ENCODE measurements at regions not wholly inside any gene's neighbourhood (a gene's known extent, or its start where the extent isn't known, plus 50 kb on each side); places are given as distances from the start of the nearest gene placed in this dataset.
A peak's percentile ranks its signal among the peaks of the same experiment; 100 is the strongest.

DNA sequence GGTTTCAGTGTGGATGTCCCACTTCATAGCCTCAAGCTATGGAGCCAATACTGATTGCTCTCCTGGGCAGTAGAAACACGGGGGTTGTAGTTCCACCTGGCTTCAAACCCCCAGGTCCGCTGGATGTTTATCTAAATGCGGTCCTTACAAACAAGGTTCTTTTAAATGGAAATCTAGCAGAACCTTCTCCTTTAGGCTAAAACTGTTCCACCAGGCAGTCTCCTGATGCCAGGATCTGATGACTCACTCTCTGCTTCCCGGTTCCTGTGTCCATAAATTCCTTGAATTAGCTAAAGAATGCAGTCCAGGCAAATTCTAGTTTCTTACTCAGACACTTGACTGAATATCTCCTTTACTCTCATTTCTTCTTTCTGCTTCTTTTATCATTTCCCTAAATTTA, 108.4 kb upstream of the FAM3C start:
- Histone ChIP-seq H4K20me1 (ENCODE audit: insufficient read depth) (no peaks in the 10 kb centered on the region), H3K36me3 (ENCODE audit: control insufficient read depth in 1 of 2, insufficient read depth in 2 of 2, low read length in 2 of 2) (peaks cover 0 to 5% of the 10 kb centered on the region in 2 experiments; a peak in 1 of 4 replicates), H3K27me3 (ENCODE audit: insufficient read depth, low read length) (no peaks in the 10 kb centered on the region), H3K9ac (ENCODE audit: low read length) (no peak overlapping the region), H3K9me2 (ENCODE audit: insufficient read depth) (no peaks in the 10 kb centered on the region), H3K27ac (ENCODE audit: low read depth, low read length) (no peak overlapping the region; the same call in 1 of the 2 replicates), H3K9me3 (ENCODE audit: control insufficient read depth in 1 of 2, insufficient read depth in 1 of 2, low read depth in 1 of 2, low read length in 2 of 2) (peaks cover 8 to 30% of the 10 kb centered on the region in 2 experiments; a peak in 2 of 4 replicates), H2AFZ (ENCODE audit: low read depth, low read length, poor library complexity, severe bottlenecking) (peak overlapping the region; percentile 77), H3K4me2 (ENCODE audit: low read length) (peak overlapping the region; percentile 26), H3K4me3 (replicated peaks in 1 of 2; ENCODE audit: low read depth in 1 of 2, low read length in 2 of 2) (no peak overlapping the region), H3K4me1 (ENCODE audit: control insufficient read depth in 1 of 2, insufficient read depth in 2 of 2, low read length in 2 of 2) (peaks cover 4 to 12% of the 10 kb centered on the region in 2 experiments; a peak in 2 of 4 replicates), H3K79me2 (ENCODE audit: insufficient read depth, low read length) (no peaks in the 10 kb centered on the region)
- BruUV-seq (replicated peaks) = no TSS peak
- no peak for TF ChIP-seq ELF1 (IDR thresholded peaks at IDR 0.05; ENCODE audit: borderline replicate concordance, low read depth)
- TF ChIP-seq JUND (IDR thresholded peaks at IDR 0.05) = peak; percentile 40; the same call in 1 of the 2 replicates
- TF ChIP-seq ZFX (IDR thresholded peaks at IDR 0.05) = no peak
- TF ChIP-seq, protein P1, sequence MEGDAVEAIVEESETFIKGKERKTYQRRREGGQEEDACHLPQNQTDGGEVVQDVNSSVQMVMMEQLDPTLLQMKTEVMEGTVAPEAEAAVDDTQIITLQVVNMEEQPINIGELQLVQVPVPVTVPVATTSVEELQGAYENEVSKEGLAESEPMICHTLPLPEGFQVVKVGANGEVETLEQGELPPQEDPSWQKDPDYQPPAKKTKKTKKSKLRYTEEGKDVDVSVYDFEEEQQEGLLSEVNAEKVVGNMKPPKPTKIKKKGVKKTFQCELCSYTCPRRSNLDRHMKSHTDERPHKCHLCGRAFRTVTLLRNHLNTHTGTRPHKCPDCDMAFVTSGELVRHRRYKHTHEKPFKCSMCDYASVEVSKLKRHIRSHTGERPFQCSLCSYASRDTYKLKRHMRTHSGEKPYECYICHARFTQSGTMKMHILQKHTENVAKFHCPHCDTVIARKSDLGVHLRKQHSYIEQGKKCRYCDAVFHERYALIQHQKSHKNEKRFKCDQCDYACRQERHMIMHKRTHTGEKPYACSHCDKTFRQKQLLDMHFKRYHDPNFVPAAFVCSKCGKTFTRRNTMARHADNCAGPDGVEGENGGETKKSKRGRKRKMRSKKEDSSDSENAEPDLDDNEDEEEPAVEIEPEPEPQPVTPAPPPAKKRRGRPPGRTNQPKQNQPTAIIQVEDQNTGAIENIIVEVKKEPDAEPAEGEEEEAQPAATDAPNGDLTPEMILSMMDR (IDR thresholded peaks at IDR 0.05 in 2 of 3, conservative IDR thresholded peaks at IDR 0.05 in 1 of 3; ENCODE audit: borderline replicate concordance in 1 of 3, insufficient read depth in 1 of 3, low read depth in 2 of 3, low read length in 2 of 3) = no peak
- peak; percentile 36; the same call in 1 of the 2 replicates for TF ChIP-seq FOSL1 (IDR thresholded peaks at IDR 0.05; ENCODE audit: low read depth)
- no peak for DNase-seq (ENCODE audit: low read depth, low spot score)
- no peak for ATAC-seq
- ChIA-PET CTCF (no interaction called here), POLR2A (no interaction called here), RAD21 (ENCODE audit: low non-redundant PET in 1 of 2, low total read pairs in 2 of 2, uncharacterized antibody in 2 of 2, unreplicated experiment in 2 of 2) (no interaction called here)
- intact Hi-C loops (cut with micrococcal nuclease) = no loop called here

DNA sequence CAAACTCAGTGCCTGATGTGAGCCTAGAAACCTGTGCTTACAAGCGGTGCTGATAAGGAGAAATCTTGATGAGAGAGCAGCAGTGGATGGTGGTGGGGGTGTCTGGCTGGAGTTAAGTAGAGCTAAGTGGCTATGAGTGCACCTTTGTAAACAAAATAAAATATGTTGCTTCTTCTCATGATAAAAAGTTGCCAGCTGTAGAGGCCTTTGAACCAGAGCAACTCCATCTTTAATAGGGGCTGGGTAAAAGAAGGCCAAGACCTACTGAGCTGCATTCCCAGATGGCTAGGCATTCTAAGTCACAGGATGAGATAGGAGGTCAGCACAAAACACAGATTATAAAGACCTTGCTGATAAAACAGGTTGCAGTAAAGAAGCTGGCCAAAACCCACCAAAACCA, 107.6 kb upstream of the FAM3C start:
- Histone ChIP-seq H3K4me1 (ENCODE audit: control insufficient read depth in 1 of 2, insufficient read depth in 2 of 2, low read length in 2 of 2) (peaks cover 4 to 12% of the 10 kb centered on the region in 2 experiments; a peak in 2 of 4 replicates), H3K9me3 (ENCODE audit: control insufficient read depth in 1 of 2, insufficient read depth in 1 of 2, low read depth in 1 of 2, low read length in 2 of 2) (peaks cover 8 to 30% of the 10 kb centered on the region in 2 experiments; a peak in 2 of 4 replicates), H3K4me3 (replicated peaks in 1 of 2; ENCODE audit: low read depth in 1 of 2, low read length in 2 of 2) (no peak overlapping the region), H2AFZ (ENCODE audit: low read depth, low read length, poor library complexity, severe bottlenecking) (no peak overlapping the region), H3K4me2 (ENCODE audit: low read length) (no peak overlapping the region), H3K27ac (ENCODE audit: low read depth, low read length) (no peak overlapping the region), H3K79me2 (ENCODE audit: insufficient read depth, low read length) (no peaks in the 10 kb centered on the region), H3K36me3 (ENCODE audit: control insufficient read depth in 1 of 2, insufficient read depth in 2 of 2, low read length in 2 of 2) (peaks cover 0 to 5% of the 10 kb centered on the region in 2 experiments; a peak in 1 of 4 replicates), H3K9ac (ENCODE audit: low read length) (no peak overlapping the region), H4K20me1 (ENCODE audit: insufficient read depth) (no peaks in the 10 kb centered on the region), H3K9me2 (ENCODE audit: insufficient read depth) (no peaks in the 10 kb centered on the region), H3K27me3 (ENCODE audit: insufficient read depth, low read length) (no peaks in the 10 kb centered on the region)
- DNase-seq (ENCODE audit: low read depth, low spot score) (no peak), ATAC-seq (no peak)
- ChIA-PET RAD21 (ENCODE audit: low non-redundant PET in 1 of 2, low total read pairs in 2 of 2, uncharacterized antibody in 2 of 2, unreplicated experiment in 2 of 2) (no interaction called here), POLR2A (no interaction called here), CTCF (no interaction called here)
- TF ChIP-seq ZFX (IDR thresholded peaks at IDR 0.05) = no peak
- intact Hi-C loops (cut with micrococcal nuclease) = no loop called here
- no TSS peak for BruUV-seq (replicated peaks)
